ENCODE measurements at regions not wholly inside any gene's neighbourhood (a gene's known extent, or its start where the extent isn't known, plus 50 kb on each side); places are given as distances from the start of the nearest gene placed in this dataset.

DNA sequence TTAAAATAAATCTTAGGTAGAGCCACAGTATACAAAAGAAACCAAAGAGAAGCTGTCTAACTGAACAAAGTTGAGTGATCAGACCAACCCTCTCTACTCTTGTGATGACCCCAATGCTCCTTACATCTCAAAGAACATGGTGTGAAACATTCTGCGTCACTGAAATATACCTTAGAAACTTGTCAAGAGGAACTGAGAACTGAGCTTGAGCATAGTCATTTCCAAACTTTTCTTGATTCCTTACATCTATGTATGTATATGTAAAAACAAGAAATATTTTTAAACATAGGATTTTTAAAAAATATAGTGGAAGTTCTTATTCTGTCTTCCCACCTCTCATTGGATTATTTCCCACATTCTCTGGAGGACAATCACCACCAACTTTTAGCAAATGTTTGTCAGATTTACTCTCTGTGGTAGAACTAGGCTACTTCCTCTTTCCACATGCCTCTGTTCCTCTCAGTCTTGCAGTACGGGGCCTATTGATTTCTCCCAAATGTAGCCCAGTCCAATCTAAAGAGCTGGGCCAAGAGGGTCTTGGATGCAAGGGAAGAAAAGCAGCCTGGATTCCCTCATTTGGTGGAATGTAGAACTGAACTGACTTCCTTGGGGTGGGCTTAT lies 98.2 kb upstream of the HHIP start:
- no peak overlapping the region for H3K27ac ChIP-seq (ENCODE audit: low read depth, low read length, poor library complexity, severe bottlenecking)
- no peak overlapping the region for H3K4me3 ChIP-seq (ENCODE audit: low read depth, low read length, poor library complexity, severe bottlenecking)
- DNase-seq (ENCODE audit: low spot score): no peak
- TF ChIP-seq EZH2 (IDR thresholded peaks at IDR 0.05; ENCODE audit: borderline replicate concordance, low read depth, low read length, poor library complexity, severe bottlenecking): no peak
- TF ChIP-seq, protein P1, sequence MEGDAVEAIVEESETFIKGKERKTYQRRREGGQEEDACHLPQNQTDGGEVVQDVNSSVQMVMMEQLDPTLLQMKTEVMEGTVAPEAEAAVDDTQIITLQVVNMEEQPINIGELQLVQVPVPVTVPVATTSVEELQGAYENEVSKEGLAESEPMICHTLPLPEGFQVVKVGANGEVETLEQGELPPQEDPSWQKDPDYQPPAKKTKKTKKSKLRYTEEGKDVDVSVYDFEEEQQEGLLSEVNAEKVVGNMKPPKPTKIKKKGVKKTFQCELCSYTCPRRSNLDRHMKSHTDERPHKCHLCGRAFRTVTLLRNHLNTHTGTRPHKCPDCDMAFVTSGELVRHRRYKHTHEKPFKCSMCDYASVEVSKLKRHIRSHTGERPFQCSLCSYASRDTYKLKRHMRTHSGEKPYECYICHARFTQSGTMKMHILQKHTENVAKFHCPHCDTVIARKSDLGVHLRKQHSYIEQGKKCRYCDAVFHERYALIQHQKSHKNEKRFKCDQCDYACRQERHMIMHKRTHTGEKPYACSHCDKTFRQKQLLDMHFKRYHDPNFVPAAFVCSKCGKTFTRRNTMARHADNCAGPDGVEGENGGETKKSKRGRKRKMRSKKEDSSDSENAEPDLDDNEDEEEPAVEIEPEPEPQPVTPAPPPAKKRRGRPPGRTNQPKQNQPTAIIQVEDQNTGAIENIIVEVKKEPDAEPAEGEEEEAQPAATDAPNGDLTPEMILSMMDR (conservative IDR thresholded peaks at IDR 0.05; ENCODE audit: low read depth, low read length): no peak
- no peaks in the 10 kb centered on the region for H3K4me1 ChIP-seq (ENCODE audit: insufficient read depth, low read length, poor library complexity, severe bottlenecking)
- POLR2A ChIA-PET (ENCODE audit: low non-redundant PET): no interaction called here
- CTCF ChIA-PET: no interaction called here
- intact Hi-C loops (cut with micrococcal nuclease; ENCODE audit: unreplicated experiment): no loop called here
- BruUV-seq (replicated peaks): no TSS peak
- no peaks in the 10 kb centered on the region for H3K9me3 ChIP-seq (ENCODE audit: low read depth, low read length, poor library complexity, severe bottlenecking)
- no peaks in the 10 kb centered on the region for H3K27me3 ChIP-seq (replicated peaks; ENCODE audit: insufficient read depth, low read depth, low read length, poor library complexity)
- no peaks in the 10 kb centered on the region for H3K36me3 ChIP-seq (ENCODE audit: insufficient read depth, low read length, poor library complexity, severe bottlenecking)

- DNase-seq (ENCODE audit: low spot score): no peak
- Histone ChIP-seq H3K27ac (ENCODE audit: low read depth, low read length, poor library complexity, severe bottlenecking) (no peak overlapping the region), H3K4me1 (ENCODE audit: insufficient read depth, low read length, poor library complexity, severe bottlenecking) (no peaks in the 10 kb centered on the region), H3K27me3 (replicated peaks; ENCODE audit: insufficient read depth, low read depth, low read length, poor library complexity) (no peaks in the 10 kb centered on the region), H3K4me3 (ENCODE audit: low read depth, low read length, poor library complexity, severe bottlenecking) (no peak overlapping the region), H3K36me3 (ENCODE audit: insufficient read depth, low read length, poor library complexity, severe bottlenecking) (no peaks in the 10 kb centered on the region), H3K9me3 (ENCODE audit: low read depth, low read length, poor library complexity, severe bottlenecking) (no peaks in the 10 kb centered on the region)
- TF ChIP-seq EZH2 (IDR thresholded peaks at IDR 0.05; ENCODE audit: borderline replicate concordance, low read depth, low read length, poor library complexity, severe bottlenecking): no peak
- CTCF ChIA-PET: no interaction called here
- BruUV-seq (replicated peaks): no TSS peak
- POLR2A ChIA-PET (ENCODE audit: low non-redundant PET): no interaction called here
- intact Hi-C loops (cut with micrococcal nuclease; ENCODE audit: unreplicated experiment): no loop called here
Observed at GRCh38 chr4:144556636-144557035, 89.3 kb upstream of the HHIP start.

GRCh38 chr4:144557404-144557803 lies 88.6 kb upstream of the HHIP start:
- no peak for DNase-seq (ENCODE audit: low spot score)
- no peak overlapping the region for H3K4me3 ChIP-seq (ENCODE audit: low read depth, low read length, poor library complexity, severe bottlenecking)
- no peaks in the 10 kb centered on the region for H3K36me3 ChIP-seq (ENCODE audit: insufficient read depth, low read length, poor library complexity, severe bottlenecking)
- intact Hi-C loops (cut with micrococcal nuclease; ENCODE audit: unreplicated experiment): no loop called here
- H3K27ac ChIP-seq (ENCODE audit: low read depth, low read length, poor library complexity, severe bottlenecking): no peak overlapping the region
- CTCF ChIA-PET: no interaction called here
- H3K4me1 ChIP-seq (ENCODE audit: insufficient read depth, low read length, poor library complexity, severe bottlenecking): no peaks in the 10 kb centered on the region
- no peaks in the 10 kb centered on the region for H3K27me3 ChIP-seq (replicated peaks; ENCODE audit: insufficient read depth, low read depth, low read length, poor library complexity)
- no peak for TF ChIP-seq EZH2 (IDR thresholded peaks at IDR 0.05; ENCODE audit: borderline replicate concordance, low read depth, low read length, poor library complexity, severe bottlenecking)
- TF ChIP-seq, protein P1 (conservative IDR thresholded peaks at IDR 0.05; ENCODE audit: low read depth, low read length): no peak
- no TSS peak for BruUV-seq (replicated peaks)
- no peaks in the 10 kb centered on the region for H3K9me3 ChIP-seq (ENCODE audit: low read depth, low read length, poor library complexity, severe bottlenecking)
- POLR2A ChIA-PET (ENCODE audit: low non-redundant PET): no interaction called here
